ENCODE measurements at regions not wholly inside any gene's neighbourhood (a gene's known extent, or its start where the extent isn't known, plus 50 kb on each side); places are given as distances from the start of the nearest gene placed in this dataset.
"Not testable (repeated sequence)": the region's sequence is repeated elsewhere in the genome, so short reads cannot be mapped to it uniquely, and the experiment has no call there.

DNA sequence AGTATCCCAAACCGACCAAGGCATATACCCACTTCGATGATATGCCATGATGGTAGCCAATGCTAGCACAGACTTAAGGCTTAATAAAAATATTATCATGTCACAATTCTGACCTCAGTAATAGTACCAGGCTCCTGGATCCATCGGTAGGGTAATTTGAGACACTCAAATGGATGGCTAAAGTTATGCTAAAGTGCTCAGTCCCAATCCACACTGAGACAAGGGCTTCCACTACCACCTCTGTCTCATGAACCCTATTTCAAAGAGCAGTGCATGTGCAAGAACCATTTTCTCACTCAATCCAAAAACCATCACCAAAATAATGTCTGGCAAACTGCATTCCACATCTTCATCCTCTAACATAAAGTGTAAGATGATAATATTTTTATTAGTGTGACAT lies 122.4 kb upstream of the KRR1 start:
- no peak for DNase-seq

GRCh38 chr12:75632442-75632841 lies 121.0 kb upstream of the KRR1 start:
- DNase-seq: no peak

GRCh38 chr12:75631831-75632230 lies 120.4 kb upstream of the KRR1 start:
- no peak for DNase-seq

DNA sequence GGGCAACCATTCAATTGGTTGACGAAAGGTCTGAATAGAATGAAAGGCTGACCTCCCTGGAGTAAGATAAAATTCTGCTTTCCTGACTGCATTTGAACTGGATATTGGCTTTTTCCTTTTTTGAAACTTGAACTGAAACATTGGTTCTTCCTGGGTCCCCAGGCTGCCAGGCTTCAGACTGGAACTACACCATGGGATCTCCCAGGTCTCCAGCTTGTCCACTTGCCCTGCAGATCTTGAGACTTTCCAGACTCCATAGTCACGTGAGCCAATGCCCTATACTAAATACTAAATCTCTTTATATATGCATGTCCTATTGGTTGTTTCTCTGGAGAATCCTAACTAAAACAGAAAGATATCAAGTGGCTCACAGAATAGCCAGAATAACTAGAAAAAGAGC lies 118.7 kb upstream of the KRR1 start:
- no peak for DNase-seq

DNA sequence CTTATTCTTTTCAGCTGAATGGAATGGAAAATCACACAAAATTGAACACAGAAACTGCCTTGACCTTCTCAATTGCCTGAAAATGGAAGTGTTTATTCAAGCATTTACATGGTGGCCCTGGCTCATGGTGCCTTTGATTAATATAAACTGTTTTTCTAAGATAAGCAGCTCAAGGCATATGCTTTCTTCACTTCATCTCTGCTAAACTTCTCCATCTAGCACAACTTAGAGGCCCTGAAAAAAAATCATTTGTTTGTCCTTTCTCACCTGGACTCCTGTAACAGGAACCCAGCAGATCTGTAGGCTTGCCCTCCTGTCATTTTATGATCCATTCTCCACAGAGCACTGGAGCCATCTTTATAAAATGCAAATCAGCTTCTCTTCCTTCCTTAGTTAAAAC lies 117.5 kb upstream of the KRR1 start:
- DNase-seq: no peak

DNA sequence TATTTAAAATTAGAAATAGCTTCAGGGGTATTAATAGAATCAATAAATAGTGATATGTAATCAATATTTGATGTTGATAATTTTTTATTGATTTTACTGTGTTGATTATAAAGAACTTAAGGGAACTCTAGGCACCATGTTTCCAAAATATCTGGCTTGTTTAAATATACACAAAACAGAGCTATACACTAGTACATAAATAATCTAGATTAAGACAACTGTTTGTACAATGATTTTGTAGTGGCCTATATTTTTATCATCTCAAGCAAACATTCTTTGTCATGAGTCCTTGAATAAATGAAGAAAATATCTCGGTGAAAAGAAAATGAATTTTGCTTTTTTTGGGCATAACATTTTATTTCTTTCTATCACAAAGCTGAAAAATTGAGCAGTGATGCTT lies 117.1 kb upstream of the KRR1 start:
- DNase-seq: no peak

- DNase-seq: no peak
Measured at GRCh38 chr12:75623631-75624154, 112.3 kb upstream of the KRR1 start.

- DNase-seq: no peak
Measured at GRCh38 chr12:75622492-75622891, 111.1 kb upstream of the KRR1 start.

DNA sequence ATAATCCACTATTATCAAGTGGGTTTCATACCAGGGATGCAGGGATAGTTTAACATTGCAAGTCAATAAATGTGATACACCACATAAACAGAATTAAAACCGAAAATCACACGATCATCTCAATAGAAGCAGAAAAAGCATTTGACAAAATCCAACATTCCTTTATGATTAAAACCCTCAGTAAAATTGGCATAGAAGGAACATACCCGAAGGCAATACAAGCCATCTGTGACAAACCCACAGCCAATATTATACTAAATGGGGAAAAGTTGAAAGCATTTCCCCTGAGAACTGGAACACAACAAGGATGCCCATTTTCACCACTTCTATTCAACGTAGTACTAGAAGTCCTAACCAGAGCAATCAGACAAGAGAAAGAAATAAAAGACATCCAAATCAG lies 103.0 kb upstream of the KRR1 start:
- not testable (repeated sequence) for DNase-seq

- DNase-seq: no peak
Measured at GRCh38 chr12:75613981-75614380, 102.6 kb upstream of the KRR1 start.

DNA sequence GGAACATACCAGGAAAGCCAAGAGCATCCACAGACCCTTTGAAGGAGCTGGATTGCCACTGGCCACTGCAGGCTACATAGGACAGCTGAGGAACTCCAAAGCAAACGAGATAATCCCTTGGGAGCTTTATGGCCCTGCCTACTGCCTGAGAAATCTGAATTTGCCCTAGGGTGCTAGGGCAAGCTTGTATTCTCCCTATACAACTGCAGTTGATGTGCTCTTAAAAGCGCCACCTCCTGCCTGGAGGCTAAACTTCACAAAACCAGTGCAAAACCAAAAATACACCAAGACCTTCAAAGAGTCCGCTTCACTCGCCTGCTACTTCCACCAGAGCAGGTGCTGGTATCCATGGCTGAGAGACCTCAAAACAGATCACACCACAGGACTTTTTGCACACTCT lies 99.6 kb upstream of the KRR1 start:
- no peak for DNase-seq

GRCh38 chr12:75606956-75607355 lies 95.5 kb upstream of the KRR1 start:
- no peak for DNase-seq

GRCh38 chr12:75606151-75606550 lies 94.7 kb upstream of the KRR1 start:
- DNase-seq: no peak

DNA sequence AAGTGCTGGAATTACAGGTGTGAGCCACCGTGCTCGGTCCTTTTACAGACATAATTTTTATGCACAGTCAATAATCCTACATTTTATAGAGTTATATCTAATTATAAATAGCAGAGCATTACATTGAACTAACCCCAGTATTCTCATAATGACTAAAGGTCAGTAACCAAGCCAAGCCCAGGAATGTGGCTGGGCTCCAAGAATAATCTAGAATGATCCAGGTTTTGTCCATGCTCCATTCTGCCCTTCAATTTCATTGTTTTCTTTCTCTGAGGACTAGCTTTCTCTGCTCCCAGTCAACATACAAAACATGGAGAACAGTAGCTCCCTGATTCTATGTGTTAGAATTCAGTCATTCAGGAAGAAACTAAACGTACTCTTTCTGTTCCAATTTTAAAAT lies 92.1 kb upstream of the KRR1 start:
- DNase-seq: no peak

DNA sequence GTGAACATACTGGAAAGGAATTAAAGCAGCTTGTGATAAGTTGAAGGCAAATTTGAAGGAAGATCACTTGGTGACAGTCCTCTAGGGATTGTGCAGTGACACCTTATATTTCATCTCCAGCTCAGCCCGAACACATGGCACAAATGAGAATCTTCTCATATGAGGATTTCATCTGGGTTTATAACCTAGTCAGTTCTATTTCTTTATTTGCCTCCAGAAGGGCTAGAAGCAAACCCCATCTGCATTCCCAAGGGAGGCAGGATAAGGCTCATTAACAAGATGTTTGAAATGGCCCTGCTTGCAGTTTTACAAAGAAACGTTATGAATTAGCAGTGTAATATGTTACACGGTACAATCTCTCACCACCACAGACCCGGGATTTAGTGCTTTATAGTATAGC lies 90.7 kb upstream of the KRR1 start:
- DNase-seq: no peak

DNA sequence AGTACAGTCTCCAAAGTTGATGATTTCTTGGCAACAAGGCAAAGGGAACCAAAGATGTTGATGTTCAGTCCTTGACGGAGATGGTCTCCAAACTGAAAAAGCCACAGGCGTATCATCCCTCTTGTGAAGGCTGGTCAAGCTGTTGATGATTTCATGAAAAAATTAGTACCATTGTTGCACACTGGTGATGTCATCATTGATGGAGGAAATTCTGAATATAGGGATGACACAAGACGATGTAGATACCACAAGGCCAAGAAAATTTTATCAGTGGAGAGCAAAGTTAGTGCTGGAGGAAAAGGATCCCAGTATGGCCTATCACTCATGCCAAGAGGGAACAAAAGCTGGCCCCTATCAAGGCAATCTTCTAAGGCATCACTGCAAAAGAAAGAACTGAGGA lies 88.7 kb upstream of the KRR1 start:
- DNase-seq: no peak

GRCh38 chr12:75599061-75599460 lies 87.7 kb upstream of the KRR1 start:
- DNase-seq: no peak

DNA sequence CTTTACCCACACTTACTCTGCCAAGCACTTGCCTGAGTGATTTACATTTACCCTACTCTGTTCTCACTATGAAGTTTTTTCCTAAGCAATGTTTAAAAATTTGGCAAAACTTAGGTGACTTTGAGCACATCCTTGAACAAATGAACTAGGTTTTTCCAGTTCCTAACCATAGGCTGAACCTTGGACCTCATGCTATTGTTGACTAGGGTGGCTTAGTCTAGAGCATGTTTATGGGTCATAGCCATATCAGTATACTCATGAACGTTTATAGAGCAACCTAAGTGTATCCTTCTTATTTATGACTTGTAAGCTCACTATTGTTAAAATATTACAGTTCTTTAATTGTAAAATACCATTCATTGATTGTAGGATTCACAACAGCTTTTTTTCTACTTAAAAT lies 85.0 kb upstream of the KRR1 start:
- DNase-seq: no peak

GRCh38 chr12:75592638-75593335 lies 81.4 kb upstream of the KRR1 start:
- no peak for DNase-seq

- DNase-seq: no peak
Measured at GRCh38 chr12:75592086-75592485, 80.7 kb upstream of the KRR1 start.

DNA sequence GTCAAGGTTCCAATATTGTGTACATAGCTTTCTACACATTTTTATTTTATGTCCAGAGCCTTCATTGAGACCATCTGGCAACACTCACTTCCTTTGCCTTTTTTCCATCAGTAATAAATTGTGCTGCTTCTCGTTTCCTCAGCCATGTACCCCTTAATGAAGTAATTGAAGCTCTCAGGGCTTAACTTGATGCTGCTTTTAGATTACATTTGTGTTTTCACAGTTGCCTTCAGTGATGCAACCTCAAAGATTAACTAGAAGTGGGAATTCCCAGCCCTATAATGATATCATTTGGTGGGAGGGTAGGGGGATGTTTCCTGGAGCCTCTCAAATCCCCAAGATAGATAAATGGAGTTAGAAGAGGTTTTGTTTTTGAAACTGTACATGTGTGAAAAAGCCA lies 80.2 kb upstream of the KRR1 start:
- no peak for DNase-seq

GRCh38 chr12:75589801-75590200 lies 78.4 kb upstream of the KRR1 start:
- no peak for DNase-seq

GRCh38 chr12:75587340-75588106 lies 76.1 kb upstream of the KRR1 start:
- no peak for DNase-seq

DNA sequence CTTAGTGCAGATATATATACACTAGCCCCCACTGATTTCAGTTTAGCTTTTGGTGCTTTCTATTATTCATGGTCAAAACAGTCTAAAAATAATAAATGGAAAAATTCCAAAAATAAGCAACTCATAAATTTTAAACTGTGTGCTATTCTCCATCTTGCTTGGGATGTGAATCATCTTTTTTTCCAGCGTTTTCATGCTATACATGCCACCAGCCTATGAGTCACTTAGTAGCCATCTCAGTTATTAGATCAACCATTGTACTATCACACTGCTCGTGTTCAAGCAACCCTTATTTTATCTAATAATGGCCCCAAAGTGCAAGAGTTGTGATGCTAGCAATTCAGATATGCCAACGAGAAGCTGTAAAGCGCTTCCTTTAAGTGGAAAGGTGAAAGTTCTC lies 73.9 kb upstream of the KRR1 start:
- DNase-seq: no peak

DNA sequence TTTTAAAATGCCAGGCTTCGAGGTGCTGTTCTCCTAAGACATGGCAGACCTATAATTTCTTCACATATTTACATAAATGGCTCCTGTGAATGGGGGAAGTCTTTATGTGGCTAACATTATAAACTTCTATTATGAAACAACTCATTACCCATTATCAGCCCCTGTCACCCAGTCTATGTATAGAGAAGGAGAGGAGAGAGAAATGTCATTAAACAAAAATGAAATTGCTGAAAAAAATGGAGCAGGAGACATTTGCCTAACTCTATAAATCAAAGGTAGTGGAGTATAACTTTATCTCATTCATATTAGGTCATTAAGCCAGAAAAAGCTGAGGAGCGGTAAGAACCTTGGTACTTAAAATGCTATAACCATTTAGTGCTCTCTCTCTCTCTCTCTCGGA lies 71.9 kb upstream of the KRR1 start:
- no peak for DNase-seq
